ENCODE measurements at regions not wholly inside any gene's neighbourhood (a gene's known extent, or its start where the extent isn't known, plus 50 kb on each side); places are given as distances from the start of the nearest gene placed in this dataset.
"Not testable (repeated sequence)": the region's sequence is repeated elsewhere in the genome, so short reads cannot be mapped to it uniquely, and the experiment has no call there.

GRCh38 chr1:47501069-47501468 lies 63.2 kb downstream of the FOXD2 start:
- Histone ChIP-seq H3K4me3 (replicated peaks; ENCODE audit: insufficient read depth, low read length) (no peak overlapping the region), H3K27ac (replicated peaks) (no peak overlapping the region), H3K27me3 (ENCODE audit: insufficient read depth, poor library complexity, severe bottlenecking) (peaks cover 9% of the 10 kb centered on the region)
- TF ChIP-seq REST (IDR thresholded peaks at IDR 0.05; ENCODE audit: insufficient replicate concordance, low read depth), result no peak
- TF ChIP-seq, protein P1, sequence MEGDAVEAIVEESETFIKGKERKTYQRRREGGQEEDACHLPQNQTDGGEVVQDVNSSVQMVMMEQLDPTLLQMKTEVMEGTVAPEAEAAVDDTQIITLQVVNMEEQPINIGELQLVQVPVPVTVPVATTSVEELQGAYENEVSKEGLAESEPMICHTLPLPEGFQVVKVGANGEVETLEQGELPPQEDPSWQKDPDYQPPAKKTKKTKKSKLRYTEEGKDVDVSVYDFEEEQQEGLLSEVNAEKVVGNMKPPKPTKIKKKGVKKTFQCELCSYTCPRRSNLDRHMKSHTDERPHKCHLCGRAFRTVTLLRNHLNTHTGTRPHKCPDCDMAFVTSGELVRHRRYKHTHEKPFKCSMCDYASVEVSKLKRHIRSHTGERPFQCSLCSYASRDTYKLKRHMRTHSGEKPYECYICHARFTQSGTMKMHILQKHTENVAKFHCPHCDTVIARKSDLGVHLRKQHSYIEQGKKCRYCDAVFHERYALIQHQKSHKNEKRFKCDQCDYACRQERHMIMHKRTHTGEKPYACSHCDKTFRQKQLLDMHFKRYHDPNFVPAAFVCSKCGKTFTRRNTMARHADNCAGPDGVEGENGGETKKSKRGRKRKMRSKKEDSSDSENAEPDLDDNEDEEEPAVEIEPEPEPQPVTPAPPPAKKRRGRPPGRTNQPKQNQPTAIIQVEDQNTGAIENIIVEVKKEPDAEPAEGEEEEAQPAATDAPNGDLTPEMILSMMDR (IDR thresholded peaks at IDR 0.05; ENCODE audit: insufficient read depth, low read length), result no peak
- no peak for TF ChIP-seq GABPA (IDR thresholded peaks at IDR 0.05; ENCODE audit: low read depth)
- no peak for DNase-seq (ENCODE audit: low read depth in 1 of 2, low spot score in 1 of 2)

GRCh38 chr1:47502746-47503370 lies 65.0 kb downstream of the FOXD2 start:
- no peak for DNase-seq (ENCODE audit: low read depth in 1 of 2, low spot score in 1 of 2)
- TF ChIP-seq, protein P1 (IDR thresholded peaks at IDR 0.05; ENCODE audit: insufficient read depth, low read length), result no peak
- no peak for TF ChIP-seq SPI1 (IDR thresholded peaks at IDR 0.05; ENCODE audit: borderline replicate concordance, low read depth)
- no peak overlapping the region for H3K27ac ChIP-seq (replicated peaks)
- peaks cover 20% of the 10 kb centered on the region for H3K27me3 ChIP-seq (ENCODE audit: insufficient read depth, poor library complexity, severe bottlenecking)
- no peak overlapping the region for H3K4me3 ChIP-seq (replicated peaks; ENCODE audit: insufficient read depth, low read length)

- not testable (repeated sequence) for H3K27ac ChIP-seq (replicated peaks); DNase-seq (ENCODE audit: low read depth in 1 of 2, low spot score in 1 of 2); H3K4me3 ChIP-seq (replicated peaks; ENCODE audit: insufficient read depth, low read length)
- peaks cover 27% of the 10 kb centered on the region for H3K27me3 ChIP-seq (ENCODE audit: insufficient read depth, poor library complexity, severe bottlenecking)
Measured at GRCh38 chr1:47504840-47505239, 67.0 kb downstream of the FOXD2 start.

DNA sequence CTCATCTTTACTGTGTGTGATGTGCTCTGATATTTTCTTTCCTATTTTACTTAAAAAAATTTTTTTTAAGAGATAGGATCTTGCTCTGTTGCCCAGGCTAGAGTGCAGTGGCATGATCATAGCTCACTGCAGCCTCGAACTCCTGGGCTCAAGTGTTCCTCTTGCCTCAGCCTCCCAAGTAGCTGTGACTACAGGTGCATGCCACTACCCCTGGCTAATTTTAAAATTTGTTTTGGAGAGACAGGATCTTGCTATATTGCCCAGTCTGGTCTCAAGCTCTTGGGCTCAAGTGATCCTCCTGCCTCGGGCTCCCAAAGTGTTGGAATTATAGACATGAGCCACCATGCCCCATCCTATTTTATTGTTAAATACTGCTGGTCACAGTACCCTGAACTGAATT lies 67.4 kb downstream of the FOXD2 start:
- H3K27me3 ChIP-seq (ENCODE audit: insufficient read depth, poor library complexity, severe bottlenecking), result peaks cover 31% of the 10 kb centered on the region
- TF ChIP-seq POLR2AphosphoS5 (IDR thresholded peaks at IDR 0.05; ENCODE audit: low read depth) (no peak), REST (IDR thresholded peaks at IDR 0.05; ENCODE audit: insufficient replicate concordance, low read depth) (no peak), GABPA (IDR thresholded peaks at IDR 0.05; ENCODE audit: low read depth) (no peak)
- TF ChIP-seq, protein P1 (IDR thresholded peaks at IDR 0.05; ENCODE audit: insufficient read depth, low read length), result no peak
- no peak overlapping the region for H3K27ac ChIP-seq (replicated peaks)
- DNase-seq (ENCODE audit: low read depth in 1 of 2, low spot score in 1 of 2), result no peak
- H3K4me3 ChIP-seq (replicated peaks; ENCODE audit: insufficient read depth, low read length), result no peak overlapping the region
